ENCODE measurements at regions not wholly inside any gene's neighbourhood (a gene's known extent, or its start where the extent isn't known, plus 50 kb on each side); places are given as distances from the start of the nearest gene placed in this dataset.

DNA sequence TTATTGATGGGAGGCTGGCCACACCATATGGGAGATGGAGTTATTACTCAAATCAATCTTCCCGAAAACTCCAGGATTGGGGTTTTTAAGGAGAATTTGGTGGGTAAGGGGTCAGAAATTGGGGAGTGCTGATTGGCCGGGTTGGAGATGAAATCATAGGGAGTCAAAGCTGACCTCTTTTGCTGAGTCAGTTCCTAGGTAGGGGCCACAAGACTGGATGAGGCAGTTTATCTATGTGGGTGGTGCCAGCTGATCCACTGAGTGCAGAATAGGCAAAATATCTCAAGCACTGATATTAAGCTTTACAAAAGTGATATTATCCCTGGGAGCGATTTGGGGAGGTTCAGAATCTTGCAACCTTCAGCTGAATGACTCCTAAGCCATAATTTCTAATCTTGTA lies 75.7 kb upstream of the CLINT1 start:
- no peak overlapping the region for H3K4me3 ChIP-seq (ENCODE audit: low read depth, low read length)
- no peak for DNase-seq (ENCODE audit: low read depth)
- TF ChIP-seq, protein P1, sequence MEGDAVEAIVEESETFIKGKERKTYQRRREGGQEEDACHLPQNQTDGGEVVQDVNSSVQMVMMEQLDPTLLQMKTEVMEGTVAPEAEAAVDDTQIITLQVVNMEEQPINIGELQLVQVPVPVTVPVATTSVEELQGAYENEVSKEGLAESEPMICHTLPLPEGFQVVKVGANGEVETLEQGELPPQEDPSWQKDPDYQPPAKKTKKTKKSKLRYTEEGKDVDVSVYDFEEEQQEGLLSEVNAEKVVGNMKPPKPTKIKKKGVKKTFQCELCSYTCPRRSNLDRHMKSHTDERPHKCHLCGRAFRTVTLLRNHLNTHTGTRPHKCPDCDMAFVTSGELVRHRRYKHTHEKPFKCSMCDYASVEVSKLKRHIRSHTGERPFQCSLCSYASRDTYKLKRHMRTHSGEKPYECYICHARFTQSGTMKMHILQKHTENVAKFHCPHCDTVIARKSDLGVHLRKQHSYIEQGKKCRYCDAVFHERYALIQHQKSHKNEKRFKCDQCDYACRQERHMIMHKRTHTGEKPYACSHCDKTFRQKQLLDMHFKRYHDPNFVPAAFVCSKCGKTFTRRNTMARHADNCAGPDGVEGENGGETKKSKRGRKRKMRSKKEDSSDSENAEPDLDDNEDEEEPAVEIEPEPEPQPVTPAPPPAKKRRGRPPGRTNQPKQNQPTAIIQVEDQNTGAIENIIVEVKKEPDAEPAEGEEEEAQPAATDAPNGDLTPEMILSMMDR (IDR thresholded peaks at IDR 0.05; ENCODE audit: insufficient read depth, low read depth, low read length): no peak

DNA sequence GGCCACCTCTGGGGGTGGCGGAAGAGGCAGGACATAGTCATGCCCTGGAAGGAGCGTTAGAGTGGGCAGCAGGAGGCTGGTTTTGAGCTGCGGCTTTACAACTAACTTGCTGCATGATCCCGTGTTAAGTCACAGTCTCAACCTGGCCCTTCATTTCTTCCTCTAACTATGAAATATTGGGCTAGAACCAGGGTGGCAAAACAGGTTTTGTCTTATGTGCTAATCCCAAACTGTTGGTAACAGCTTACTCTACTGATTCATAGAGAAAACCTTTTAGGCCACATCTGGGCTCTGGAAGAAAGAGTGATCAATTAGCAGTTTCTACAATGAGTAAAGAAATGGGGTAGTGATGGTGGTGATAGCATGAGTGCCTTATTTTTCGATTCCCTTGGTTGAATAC lies 74.1 kb upstream of the CLINT1 start:
- H3K4me3 ChIP-seq (ENCODE audit: low read depth, low read length): no peak overlapping the region
- TF ChIP-seq, protein P1 (IDR thresholded peaks at IDR 0.05; ENCODE audit: insufficient read depth, low read depth, low read length): no peak
- DNase-seq (ENCODE audit: low read depth): no peak

DNA sequence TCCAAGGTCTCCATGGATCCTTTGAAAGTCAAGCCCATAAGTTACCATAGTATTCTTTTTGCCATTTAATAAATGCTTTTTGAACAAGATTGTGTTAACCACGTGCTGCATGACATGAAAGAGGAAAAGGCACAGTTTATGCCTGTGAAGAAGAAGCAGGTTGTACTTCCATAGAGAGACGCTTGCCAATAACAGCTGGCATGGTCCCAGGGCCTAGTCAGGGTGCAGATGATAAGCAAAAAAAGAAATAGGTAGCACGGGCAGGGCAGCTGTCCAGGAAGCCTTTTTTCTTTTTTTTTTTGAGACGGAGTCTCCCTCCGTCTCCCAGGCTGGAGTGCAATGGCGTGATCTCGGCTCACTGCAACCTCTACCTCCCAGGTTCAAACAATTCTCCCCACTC lies 71.8 kb upstream of the CLINT1 start:
- no peak for DNase-seq (ENCODE audit: low read depth)
- TF ChIP-seq, protein P1 (IDR thresholded peaks at IDR 0.05; ENCODE audit: insufficient read depth, low read depth, low read length): no peak
- H3K4me3 ChIP-seq (ENCODE audit: low read depth, low read length): no peak overlapping the region

DNA sequence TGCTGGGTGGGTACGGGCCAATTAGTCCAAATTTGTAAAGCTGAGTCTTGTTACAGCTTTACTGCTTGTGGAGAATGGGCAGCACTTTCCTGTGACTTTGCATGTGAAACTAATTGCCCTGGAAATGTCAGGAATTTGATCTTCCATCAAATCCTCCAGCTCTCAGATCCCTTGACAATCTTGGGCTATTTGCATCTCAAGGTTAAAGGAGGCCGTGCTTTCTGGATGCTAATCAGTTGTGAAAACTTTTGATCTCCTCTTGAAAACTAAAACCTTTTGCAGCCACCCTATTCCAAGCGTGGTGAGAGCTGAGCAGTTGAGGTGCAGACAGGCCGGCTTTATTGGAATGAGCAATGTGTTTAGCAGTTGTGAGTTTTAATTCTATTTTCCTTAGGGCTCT lies 68.0 kb upstream of the CLINT1 start:
- no peak overlapping the region for H3K4me3 ChIP-seq (ENCODE audit: low read depth, low read length)
- no peak for DNase-seq (ENCODE audit: low read depth)
- TF ChIP-seq, protein P1 (IDR thresholded peaks at IDR 0.05; ENCODE audit: insufficient read depth, low read depth, low read length): no peak

DNA sequence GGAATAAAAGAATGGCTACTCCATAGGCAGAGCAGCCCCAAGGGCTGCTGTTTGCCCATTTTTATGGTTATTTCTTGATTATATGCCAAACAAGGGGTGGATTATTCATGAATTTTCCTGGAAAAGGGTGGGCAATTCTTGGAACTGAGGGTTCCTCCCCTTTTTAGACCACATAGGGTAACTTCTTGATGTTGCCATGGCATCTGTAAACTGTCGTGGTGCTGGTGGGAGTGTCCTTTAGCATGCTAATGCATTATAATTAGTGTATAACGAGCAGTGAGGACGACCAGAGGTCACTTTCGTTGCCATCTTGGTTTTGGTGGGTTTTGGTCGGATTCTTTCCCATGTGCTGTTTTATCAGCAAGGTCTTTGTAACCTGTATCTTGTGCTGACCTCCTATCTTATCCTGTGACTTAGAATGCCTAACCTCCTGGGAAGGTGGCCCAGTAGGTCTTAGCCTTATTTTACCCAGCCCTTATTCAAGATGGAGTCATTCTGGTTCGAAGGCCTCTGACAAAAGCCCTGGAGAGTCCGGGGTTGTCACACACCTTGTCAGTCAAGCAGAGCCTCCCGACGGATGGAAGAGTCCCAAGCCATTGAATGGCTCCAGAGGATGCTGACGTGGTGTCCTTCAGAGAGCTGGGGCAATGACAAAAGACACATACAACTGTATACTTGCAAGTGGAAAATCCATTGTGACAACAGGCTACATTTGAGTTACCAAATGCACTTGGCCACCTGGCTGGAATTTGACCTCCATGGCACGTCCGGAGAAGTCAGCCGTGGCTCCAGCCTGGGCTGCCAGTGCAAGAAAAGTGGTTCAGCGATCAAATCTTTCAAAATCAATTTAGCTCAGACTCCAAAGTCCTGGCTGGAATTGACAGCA lies 67.1 kb upstream of the CLINT1 start:
- TF ChIP-seq, protein P1 (IDR thresholded peaks at IDR 0.05; ENCODE audit: insufficient read depth, low read depth, low read length): no peak
- H3K4me3 ChIP-seq (ENCODE audit: low read depth, low read length): no peak overlapping the region
- DNase-seq (ENCODE audit: low read depth): no peak

DNA sequence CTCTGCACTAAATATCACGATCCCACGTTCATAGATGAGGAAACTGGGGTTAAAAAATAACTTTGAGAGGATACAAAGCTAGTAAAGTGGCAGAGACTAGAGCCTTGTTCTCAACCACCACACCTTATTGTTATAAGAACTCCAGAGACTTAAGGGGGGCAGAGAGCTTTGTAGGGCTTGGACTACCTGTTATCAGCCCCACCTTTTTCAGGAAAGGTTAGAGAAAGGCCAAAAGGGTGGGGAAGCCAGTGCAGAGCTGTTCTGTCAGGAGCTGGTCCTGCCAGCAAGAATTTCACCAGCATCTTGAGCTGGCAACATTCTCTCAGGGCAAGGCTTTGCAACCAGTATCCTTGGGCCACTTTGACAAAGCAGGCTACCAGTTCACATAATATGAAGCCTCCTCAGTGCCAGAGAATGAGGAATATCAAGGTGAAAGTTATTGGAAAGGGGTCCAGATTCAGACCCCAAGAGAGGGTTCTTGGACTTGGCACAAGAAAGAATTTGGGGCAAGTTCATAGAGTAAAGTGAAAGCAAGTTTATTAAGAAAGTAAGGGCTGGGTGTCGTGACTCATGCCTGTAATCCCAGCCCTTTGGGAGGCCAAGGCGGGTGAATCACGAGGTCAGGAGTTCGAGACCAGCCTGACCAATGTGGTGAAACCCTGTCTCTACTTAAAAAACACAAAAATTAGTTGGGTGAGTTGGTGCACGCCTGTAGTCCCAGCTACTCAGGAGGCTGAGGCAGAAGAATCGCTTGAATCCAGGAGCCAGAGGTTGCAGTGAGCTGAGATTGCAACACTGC lies 66.2 kb upstream of the CLINT1 start:
- TF ChIP-seq, protein P1 (IDR thresholded peaks at IDR 0.05; ENCODE audit: insufficient read depth, low read depth, low read length): no peak
- no peak for DNase-seq (ENCODE audit: low read depth)
- no peak overlapping the region for H3K4me3 ChIP-seq (ENCODE audit: low read depth, low read length)
